SK-N-SH (cell line): ENCODE measurements at regions not wholly inside any gene's neighbourhood (a gene's known extent, or its start where the extent isn't known, plus 50 kb on each side); places are given as distances from the start of the nearest gene placed in this dataset.

ENCODE experiments used
- CTCF ChIA-PET: fragments of 300-600, 350-600 bp; formaldehyde crosslinking; extraction: SDS; loops from one replicate; lab custom pipeline; 2021; lab: Yijun Ruan, JAX
- POLR2A ChIA-PET: fragments of 350-600 bp; sonication (Branson Sonifier 250); formaldehyde crosslinking; extraction: SDS; loops from one replicate; lab custom pipeline; 2020; ENCODE audit warnings: antibody characterized with exemption, inconsistent platforms; lab: Yijun Ruan, JAX
- DNase-seq: peaks from one replicate; pipeline ENCODE4 v3.0.0; 2012
- H2AFZ ChIP-seq: fragments of 200-600 bp; sonication (generic); 2 replicates; pipeline ENCODE4 v1.8.1; 2016; ENCODE audit warnings: antibody characterized with exemption, mild to moderate bottlenecking, low read depth
- H3F3A ChIP-seq: fragments of 200-600 bp; sonication (generic); replicated peaks from 2 replicates; pipeline ENCODE3; 2016; ENCODE audit warnings: antibody characterized with exemption, mild to moderate bottlenecking; ENCODE audit not compliant: insufficient read depth
- H3K27ac ChIP-seq, 2 experiments: fragments of 200-500 bp in 1 of 2; fragments of 200-600 bp in 1 of 2; sonication (Bioruptor generic) in 1 of 2; sonication (generic), shearing (Covaris generic) in 1 of 2; 2 replicates each; pipeline versions ENCODE4 v1.5.1 to v1.6.1; 2014 to 2016; ENCODE audit warnings: low read depth in 2 of 2, inconsistent platforms in 1 of 2, low read length in 1 of 2, mild to moderate bottlenecking in 1 of 2, mixed read lengths in 1 of 2
- H3K27me3 ChIP-seq: fragments of 200-600 bp; sonication (generic), shearing (Covaris generic); 2 replicates; pipeline ENCODE4 v1.6.1; 2016; ENCODE audit warnings: mixed run types; ENCODE audit not compliant: insufficient read depth
- H3K36me3 ChIP-seq, 2 experiments: fragments of 200-500 bp in 1 of 2; fragments of 200-600 bp in 1 of 2; sonication (Bioruptor generic) in 1 of 2; sonication (generic) in 1 of 2; replicated peaks in 1 of 2; 2 replicates each; pipeline versions ENCODE3 to v1.5.1; 2014 to 2016; ENCODE audit warnings: low read length in 1 of 2, mild to moderate bottlenecking in 1 of 2; ENCODE audit not compliant: insufficient read depth in 2 of 2, control insufficient read depth in 1 of 2
- H3K4me1 ChIP-seq, 2 experiments: fragments of 200-500 bp in 1 of 2; fragments of 200-600 bp in 1 of 2; sonication (Bioruptor generic) in 1 of 2; sonication (generic), shearing (Covaris generic) in 1 of 2; 2 replicates each; pipeline versions ENCODE4 v1.5.1 to v1.6.1; 2014 to 2016; ENCODE audit warnings: low read depth in 1 of 2, low read length in 1 of 2, mixed run types in 1 of 2; ENCODE audit not compliant: insufficient read depth in 2 of 2, control insufficient read depth in 1 of 2
- H3K4me2 ChIP-seq: fragments of 200-600 bp; sonication (generic), shearing (Covaris generic); 2 replicates; pipeline ENCODE4 v1.6.1; 2017; ENCODE audit warnings: mixed run types
- H3K4me3 ChIP-seq, 2 experiments: fragments of 200-500 bp in 1 of 2; fragments of 200-600 bp in 1 of 2; sonication (Bioruptor generic) in 1 of 2; sonication (generic), shearing (Covaris generic) in 1 of 2; 2 replicates each; pipeline versions ENCODE4 v1.5.1 to v1.8.1; 2014 to 2016; ENCODE audit warnings: low read depth in 2 of 2, inconsistent platforms in 1 of 2, low read length in 1 of 2, mild to moderate bottlenecking in 1 of 2, mixed read lengths in 1 of 2, moderate library complexity in 1 of 2
- H3K79me2 ChIP-seq: fragments of 200-600 bp; sonication (generic); 2 replicates; pipeline ENCODE4 v1.8.1; 2017; ENCODE audit warnings: mild to moderate bottlenecking; ENCODE audit not compliant: insufficient read depth
- H3K9ac ChIP-seq: fragments of 200-600 bp; sonication (generic); 2 replicates; pipeline ENCODE4 v1.6.1; 2017; ENCODE audit warnings: mixed run types
- H3K9me2 ChIP-seq: fragments of 200-600 bp; sonication (generic); 2 replicates; pipeline ENCODE4 v1.6.1; 2017; ENCODE audit warnings: mixed run types
- H3K9me3 ChIP-seq: fragments of 200-600 bp; sonication (generic); 2 replicates; pipeline ENCODE4 v1.6.1; 2017; ENCODE audit warnings: mixed run types, mild to moderate bottlenecking, moderate library complexity
- H4K20me1 ChIP-seq: fragments of 200-600 bp; sonication (generic); 2 replicates; pipeline ENCODE4 v1.6.1; 2017; ENCODE audit warnings: mild to moderate bottlenecking, mixed run types; ENCODE audit not compliant: insufficient read depth
- FOSL2 ChIP-seq: IDR thresholded peaks from 2 replicates; pipeline ENCODE4 v1.4.0; 2012; ENCODE audit warnings: low read depth, mild to moderate bottlenecking, moderate library complexity, borderline replicate concordance
- FOXM1 ChIP-seq: IDR thresholded peaks from 2 replicates; pipeline ENCODE4 v1.4.0; 2012; ENCODE audit warnings: low read depth, mild to moderate bottlenecking
- GABPA ChIP-seq: IDR thresholded peaks from 2 replicates; pipeline ENCODE4 v1.4.0; 2012; ENCODE audit warnings: low read depth, mild to moderate bottlenecking
- IRF3 ChIP-seq: fragments of 150-350 bp; IDR thresholded peaks from 2 replicates; pipeline ENCODE4 v1.6.1; 2016; ENCODE audit warnings: mild to moderate bottlenecking, low read depth, low read length
- MEF2A ChIP-seq: IDR thresholded peaks from 2 replicates; pipeline ENCODE4 v1.4.0; 2012; ENCODE audit warnings: low read depth, borderline replicate concordance
- NFIC ChIP-seq: IDR thresholded peaks from 2 replicates; pipeline ENCODE4 v1.4.0; 2012; ENCODE audit warnings: borderline replicate concordance
- NRF1 ChIP-seq: IDR thresholded peaks from 2 replicates; pipeline ENCODE4 v1.6.1; 2012; ENCODE audit warnings: low read depth, mild to moderate bottlenecking, low read length
- PBX3 ChIP-seq: IDR thresholded peaks from 2 replicates; pipeline ENCODE4; 2012
- RCOR1 ChIP-seq: fragments of 150-350 bp; IDR thresholded peaks from 2 replicates; pipeline ENCODE4 v1.6.1; 2017; ENCODE audit warnings: antibody characterized with exemption, low read length
- REST ChIP-seq: IDR thresholded peaks from 2 replicates; pipeline ENCODE4 v1.6.1; 2012; ENCODE audit warnings: mild to moderate bottlenecking, low read depth, low read length, moderate library complexity
- RFX5 ChIP-seq: IDR thresholded peaks from 2 replicates; pipeline ENCODE4 v1.6.1; 2012; ENCODE audit warnings: mild to moderate bottlenecking, improper control_type of control experiment, low read length
- RXRA ChIP-seq: IDR thresholded peaks from 2 replicates; pipeline ENCODE4 v1.4.0; 2012; ENCODE audit warnings: low read depth, mild to moderate bottlenecking, borderline replicate concordance
- TEAD4 ChIP-seq: IDR thresholded peaks from 2 replicates; pipeline ENCODE4 v1.4.0; 2012; ENCODE audit warnings: mild to moderate bottlenecking, borderline replicate concordance; ENCODE audit not compliant: insufficient read depth
- USF1 ChIP-seq: IDR thresholded peaks from 2 replicates; pipeline ENCODE4 v1.4.0; 2012; ENCODE audit warnings: low read depth, borderline replicate concordance
- YY1 ChIP-seq: IDR thresholded peaks from 2 replicates; pipeline ENCODE4 v1.4.0; 2012; ENCODE audit warnings: low read depth, mild to moderate bottlenecking
- ZBTB33 ChIP-seq: IDR thresholded peaks from 2 replicates; pipeline ENCODE4 v1.4.0; 2012; ENCODE audit warnings: low read depth, borderline replicate concordance
- WGBS: methylation state at CpG from one replicate; pipeline ENCODE4 v1.1.6; 2017; ENCODE audit warnings: low lambda C conversion rate; 5-methylcytosine and 5-hydroxymethylcytosine counted together

DNA sequence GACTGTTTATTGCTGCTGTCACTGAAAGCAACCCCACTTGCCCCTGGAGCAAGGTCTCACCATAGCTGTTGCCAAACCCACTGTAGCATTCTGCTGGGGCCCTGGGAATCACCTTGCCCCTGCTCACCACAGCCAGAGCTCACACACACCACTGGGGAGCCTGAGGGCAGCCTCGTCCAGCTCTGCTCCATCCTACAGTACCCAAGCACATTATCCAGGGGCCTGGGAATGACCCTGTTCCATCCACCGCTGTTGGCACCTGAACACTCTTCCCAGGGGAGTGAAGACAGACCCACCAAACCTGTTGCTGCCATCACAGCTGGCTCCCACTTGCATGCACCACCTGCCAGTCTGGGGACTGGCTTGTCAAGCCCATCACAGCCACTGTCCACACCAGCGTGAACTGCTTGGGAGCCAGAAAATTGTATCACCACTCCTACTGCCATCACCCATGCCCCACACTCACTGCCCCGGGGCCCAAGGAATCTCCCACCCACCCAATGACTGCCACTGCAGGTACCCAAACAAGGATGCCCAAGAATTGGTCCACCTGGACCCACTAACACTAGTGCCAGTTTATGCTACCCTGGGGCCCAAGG, 811.3 kb downstream of the KLHL13 start:
- no peak for DNase-seq
- H3K27ac ChIP-seq = no peak overlapping the region
- no peaks in the 10 kb centered on the region for H4K20me1 ChIP-seq
- ChIA-PET CTCF (no interaction called here), POLR2A (no interaction called here)
- no peaks in the 10 kb centered on the region for H3K27me3 ChIP-seq
- H3K79me2 ChIP-seq = no peaks in the 10 kb centered on the region
- H3K9me2 ChIP-seq = no peaks in the 10 kb centered on the region
- H3K4me1 ChIP-seq = no peaks in the 10 kb centered on the region
- no peak overlapping the region for H3K4me2 ChIP-seq
- WGBS = 0% methylated on average over 2 of the region's 4 CpGs
- H2AFZ ChIP-seq = no peak overlapping the region
- H3K4me3 ChIP-seq = no peak overlapping the region
- H3K36me3 ChIP-seq = no peaks in the 10 kb centered on the region
- no peaks in the 10 kb centered on the region for H3K9me3 ChIP-seq
- no peak overlapping the region for H3K9ac ChIP-seq
- no peak for TF ChIP-seq FOXM1
- no peak for TF ChIP-seq USF1
- TF ChIP-seq RFX5 = no peak
- no peak for TF ChIP-seq REST
- no peak for TF ChIP-seq TEAD4
- no peak for TF ChIP-seq MEF2A
- H3F3A ChIP-seq = no peaks in the 10 kb centered on the region

DNA sequence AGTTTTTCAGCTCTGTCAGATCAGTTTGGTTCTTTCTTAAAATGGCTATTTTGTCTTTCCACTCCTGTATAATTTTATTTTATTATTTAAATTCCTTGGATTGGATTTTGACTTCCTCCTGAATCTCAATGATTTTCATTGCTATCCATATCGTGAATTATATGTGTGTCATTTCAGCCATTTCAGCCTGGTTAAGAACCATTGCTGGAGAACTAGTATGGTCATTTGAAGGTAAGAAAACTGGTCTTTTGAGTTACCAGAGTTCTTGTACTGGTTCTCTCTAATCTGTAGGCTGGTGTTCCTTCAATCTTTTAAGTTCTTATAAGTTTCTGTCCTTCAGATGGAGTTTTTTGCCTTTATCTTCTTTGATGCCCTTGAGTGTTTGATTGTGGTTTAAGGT, 815.5 kb downstream of the KLHL13 start:
- Histone ChIP-seq H3F3A (no peaks in the 10 kb centered on the region), H3K27ac (no peak overlapping the region), H3K36me3 (no peaks in the 10 kb centered on the region), H3K27me3 (no peaks in the 10 kb centered on the region), H3K9me3 (no peaks in the 10 kb centered on the region), H3K9me2 (no peaks in the 10 kb centered on the region), H3K9ac (no peak overlapping the region), H3K4me2 (no peak overlapping the region), H4K20me1 (no peaks in the 10 kb centered on the region), H2AFZ (no peak overlapping the region), H3K4me1 (no peaks in the 10 kb centered on the region), H3K4me3 (no peak overlapping the region), H3K79me2 (no peaks in the 10 kb centered on the region)
- WGBS = 10% methylated on average over 1 of the region's 1 CpG
- no peak for DNase-seq
- ChIA-PET CTCF (no interaction called here), POLR2A (no interaction called here)
- TF ChIP-seq RFX5 (no peak), IRF3 (no peak), NRF1 (no peak), PBX3 (no peak), RCOR1 (no peak), RXRA (no peak), FOSL2 (no peak), USF1 (no peak), GABPA (no peak), YY1 (no peak), ZBTB33 (no peak), TEAD4 (no peak), FOXM1 (no peak), NFIC (no peak)
